GM12878 (cell line): ENCODE measurements at regions not wholly inside any gene's neighbourhood (a gene's known extent, or its start where the extent isn't known, plus 50 kb on each side); places are given as distances from the start of the nearest gene placed in this dataset.

Source experiments
- ATAC-seq: fragments of 200-7000 bp; cut with Tn5 transposase; 3 replicates; pipeline ENCODE4 v1.9.1; 2020; ENCODE audit warnings: mild to moderate bottlenecking, moderate library complexity
- BruUV-seq: library from RNA; stranded (reverse); fragments of 400-500 nt; replicated peaks from 2 replicates; lab custom pipeline; 2021; lab: Mats Ljungman, UMichigan
- CTCF ChIA-PET: fragments of 300-600 bp; sonication (Branson Sonifier 250); formaldehyde crosslinking; extraction: SDS; loops from one replicate; lab custom pipeline; 2021; ENCODE audit warnings: inconsistent platforms; lab: Yijun Ruan, JAX
- POLR2A ChIA-PET: fragments of 350-600 bp; formaldehyde crosslinking; extraction: SDS; loops from one replicate; lab custom pipeline; 2021; ENCODE audit warnings: inconsistent platforms; lab: Charles Lee
- RAD21 ChIA-PET: fragments of 300-600 bp; sonication (Branson Sonifier 250); formaldehyde crosslinking; loops from one replicate; lab custom pipeline; 2023; ENCODE audit warnings: antibody characterized with exemption; ENCODE audit not compliant: unreplicated experiment; lab: Charles Lee
- SMC1A ChIA-PET: fragments of 300-600 bp; sonication (Branson Sonifier 250); formaldehyde crosslinking; loops from one replicate; lab custom pipeline; 2023; ENCODE audit not compliant: unreplicated experiment, uncharacterized antibody; lab: Charles Lee
- DNase-seq: peaks from one replicate; pipeline ENCODE4 v3.0.0-alpha.2; 2011; ENCODE audit warnings: low read depth, low spot score
- FAIRE-seq: peaks from 3 replicates; lab custom pipeline; 2011; peaks lifted over from hg19 to GRCh38; lab: Jason Lieb, UNC
- H2AFZ ChIP-seq: 2 replicates; pipeline ENCODE4 v1.6.0; 2011; ENCODE audit warnings: low read depth, low read length, control low read depth; ENCODE audit not compliant: control insufficient read depth
- H3K27ac ChIP-seq: 2 replicates; pipeline ENCODE4 v1.5.1; 2011; ENCODE audit warnings: control low read depth; ENCODE audit not compliant: control insufficient read depth, insufficient read depth
- H3K27me3 ChIP-seq, 2 experiments: replicated peaks in 1 of 2; 2 replicates each; pipeline versions ENCODE4 v1.6.0 to v1.6.1; 2011; ENCODE audit warnings: low read length in 1 of 2; ENCODE audit not compliant: control insufficient read depth in 2 of 2, insufficient read depth in 2 of 2
- H3K36me3 ChIP-seq, 2 experiments: 2 replicates each; pipeline ENCODE4 v1.5.1; 2011; ENCODE audit warnings: low read length in 1 of 2; ENCODE audit not compliant: control insufficient read depth in 2 of 2, insufficient read depth in 2 of 2
- H3K4me1 ChIP-seq: 2 replicates; pipeline ENCODE4 v1.6.1; 2011; ENCODE audit warnings: mild to moderate bottlenecking, low read length, moderate library complexity, mixed read lengths; ENCODE audit not compliant: control insufficient read depth, insufficient read depth
- H3K4me2 ChIP-seq: 2 replicates; pipeline ENCODE4 v1.6.0; 2011; ENCODE audit warnings: control low read depth; ENCODE audit not compliant: control insufficient read depth, insufficient read depth
- H3K4me3 ChIP-seq: fragments of 200-600 bp; sonication (generic); 2 replicates; pipeline ENCODE4 v1.5.1; 2016
- H3K79me2 ChIP-seq: 2 replicates; pipeline ENCODE4 v1.6.0; 2011; ENCODE audit warnings: low read length; ENCODE audit not compliant: control insufficient read depth, insufficient read depth
- H3K9ac ChIP-seq: 2 replicates; pipeline ENCODE4 v1.8.0; 2011; ENCODE audit warnings: low read length, control low read depth, mixed read lengths; ENCODE audit not compliant: control insufficient read depth, insufficient read depth
- H3K9me3 ChIP-seq: replicated peaks from 3 replicates; pipeline ENCODE4 v1.5.1; 2011; ENCODE audit warnings: mild to moderate bottlenecking, low read length; ENCODE audit not compliant: control insufficient read depth, insufficient read depth
- H4K20me1 ChIP-seq: 2 replicates; pipeline ENCODE4 v1.6.0; 2011; ENCODE audit not compliant: control insufficient read depth, insufficient read depth
- CEBPB ChIP-seq, 2 experiments: fragments of 150-350 bp in 1 of 2; IDR thresholded peaks; 2 replicates each; pipeline ENCODE4 v1.6.1; 2012 to 2014; ENCODE audit warnings: low read depth in 2 of 2, low read length in 2 of 2, borderline replicate concordance in 1 of 2, inconsistent platforms in 1 of 2
- E2F8 ChIP-seq: fragments of 450-650 bp; IDR thresholded peaks from 2 replicates; pipeline ENCODE4 v1.6.1; 2018; ENCODE audit warnings: mild to moderate bottlenecking, low read depth, moderate library complexity; ENCODE audit not compliant: partially characterized antibody
- EP300 ChIP-seq, 2 experiments: fragments of 150-350 bp in 1 of 2; IDR thresholded peaks; 2 replicates each; pipeline ENCODE4 v1.6.1; 2011 to 2012; ENCODE audit warnings: low read depth in 2 of 2, low read length in 2 of 2, borderline replicate concordance in 1 of 2, improper control_type of control experiment in 1 of 2, inconsistent platforms in 1 of 2; ENCODE audit not compliant: control insufficient read depth in 1 of 2
- FOS ChIP-seq: IDR thresholded peaks from 3 replicates; pipeline ENCODE4 v1.6.1; 2011; ENCODE audit warnings: borderline replicate concordance; ENCODE audit not compliant: insufficient read length; ENCODE audit errors: extremely low read depth
- LARP7 ChIP-seq: fragments of 450-650 bp; IDR thresholded peaks from 2 replicates; pipeline ENCODE4 v1.6.1; 2017; ENCODE audit warnings: mild to moderate bottlenecking
- POLR2AphosphoS5 ChIP-seq: IDR thresholded peaks from 2 replicates; pipeline ENCODE4 v1.6.1; 2011; ENCODE audit warnings: mild to moderate bottlenecking, low read length, inconsistent platforms
- STAT3 ChIP-seq: IDR thresholded peaks from 2 replicates; pipeline ENCODE4 v1.6.1; 2011; ENCODE audit warnings: low read depth, low read length, improper control_type of control experiment
- SUZ12 ChIP-seq: fragments of 200-600 bp; sonication (generic); IDR thresholded peaks from one replicate; pipeline ENCODE4 v1.6.1; 2018; ENCODE audit warnings: antibody characterized with exemption, mild to moderate bottlenecking; ENCODE audit not compliant: unreplicated experiment
- ZBTB11 ChIP-seq: fragments of 450-650 bp; formaldehyde crosslinking; IDR thresholded peaks from 2 replicates; pipeline ENCODE4 v1.5.0; 2022; ENCODE audit warnings: mild to moderate bottlenecking, missing genetic modification characterization
- WGBS: methylation state at CpG from one replicate; pipeline ENCODE4 v1.1.6; 2016; ENCODE audit warnings: low lambda C conversion rate; ENCODE audit not compliant: insufficient replicate concordance, insufficient coverage; ENCODE audit errors: missing lambda C conversion rate; 5-methylcytosine and 5-hydroxymethylcytosine counted together
- in situ Hi-C: fragments of 300-500 bp; cut with MboI; formaldehyde crosslinking; loops from 9 replicates; pipeline ENCODE4 v1.14.3; 2018; ENCODE audit warnings: mixed read lengths
- intact Hi-C: fragments of 100-400 bp; cut with micrococcal nuclease; formaldehyde crosslinking; loops from one replicate; pipeline ENCODE4 v1.14.2; 2022; ENCODE audit not compliant: unreplicated experiment

GRCh38 chr10:7085913-7086589 lies 324.8 kb downstream of the SFMBT2 start:
- ChIA-PET POLR2A (no interaction called here), CTCF (interaction anchor here (1.2 to 1.8 kb wide), 2 partner anchors 17 to 166 kb away, joined by 4 to 5 read pairs; no protein-coding TSS in a partner anchor), RAD21 (no interaction called here), SMC1A (interaction anchor here (0.6 kb wide), 1 partner anchor 18 kb away, joined by 5 read pairs; no protein-coding TSS in a partner anchor)
- Histone ChIP-seq H3K36me3 (no peaks in the 10 kb centered on the region), H4K20me1 (no peaks in the 10 kb centered on the region), H3K9me3 (no peaks in the 10 kb centered on the region), H3K4me2 (no peak overlapping the region), H2AFZ (no peak overlapping the region), H3K4me3 (no peak overlapping the region), H3K4me1 (no peaks in the 10 kb centered on the region), H3K27me3 (peaks cover 2 to 3% of the 10 kb centered on the region in 2 experiments; a peak in 2 of 4 replicates), H3K27ac (no peak overlapping the region), H3K79me2 (no peaks in the 10 kb centered on the region), H3K9ac (no peak overlapping the region)
- no TSS peak for BruUV-seq
- intact Hi-C loops: no loop called here
- TF ChIP-seq STAT3: no peak
- no peak for TF ChIP-seq EP300 (IDR thresholded peaks at IDR 0.05; ENCODE audit: borderline replicate concordance in 1 of 2, control insufficient read depth in 1 of 2, low read depth in 2 of 2, low read length in 2 of 2)
- no peak for TF ChIP-seq FOS
- TF ChIP-seq CEBPB (IDR thresholded peaks at IDR 0.05; ENCODE audit: borderline replicate concordance in 1 of 2, low read depth in 2 of 2, low read length in 2 of 2): no peak
- TF ChIP-seq LARP7: no peak
- TF ChIP-seq SUZ12: no peak
- no peak for TF ChIP-seq POLR2AphosphoS5
- no peak for TF ChIP-seq E2F8
- TF ChIP-seq ZBTB11: no peak
- no peak for DNase-seq
- in situ Hi-C loops: no loop called here
- WGBS: 49% methylated on average over 14 of the region's 14 CpGs
- no peak for ATAC-seq
- FAIRE-seq: no peak
